H9 (cell line): ENCODE measurements at regions not wholly inside any gene's neighbourhood (a gene's known extent, or its start where the extent isn't known, plus 50 kb on each side); places are given as distances from the start of the nearest gene placed in this dataset.

Source experiments
- DNase-seq: peaks from one replicate; pipeline ENCODE4 v3.0.0-alpha.2; 2017
- H2AFZ ChIP-seq: one replicate; pipeline ENCODE4 v1.6.1; 2013; ENCODE audit warnings: mild to moderate bottlenecking, low read length, control low read depth, moderate library complexity
- H2AK5ac ChIP-seq: 2 replicates; pipeline ENCODE4 v1.6.1; 2013; ENCODE audit warnings: low read length, control low read depth, mixed read lengths; ENCODE audit not compliant: insufficient read length
- H2BK120ac ChIP-seq: one replicate; pipeline ENCODE4 v1.6.1; 2013; ENCODE audit warnings: low read depth, mild to moderate bottlenecking, low read length, control low read depth, inconsistent platforms; ENCODE audit not compliant: poor library complexity, severe bottlenecking
- H2BK12ac ChIP-seq: 2 replicates; pipeline ENCODE4 v1.6.1; 2013; ENCODE audit warnings: low read length, control low read depth, mixed read lengths, low read depth; ENCODE audit not compliant: insufficient read length
- H2BK15ac ChIP-seq: 2 replicates; pipeline ENCODE4 v1.6.1; 2013; ENCODE audit warnings: low read depth, low read length, control low read depth
- H2BK20ac ChIP-seq: one replicate; pipeline ENCODE4 v1.6.1; 2013; ENCODE audit warnings: low read depth, mild to moderate bottlenecking, low read length, control low read depth, inconsistent platforms; ENCODE audit not compliant: poor library complexity, severe bottlenecking
- H2BK5ac ChIP-seq: 2 replicates; pipeline ENCODE4 v1.6.1; 2013; ENCODE audit warnings: low read length, control low read depth, mixed read lengths; ENCODE audit not compliant: insufficient read length
- H3K14ac ChIP-seq: 2 replicates; pipeline ENCODE4 v1.6.1; 2013; ENCODE audit warnings: low read length, control low read depth; ENCODE audit not compliant: insufficient read depth
- H3K18ac ChIP-seq: 2 replicates; pipeline ENCODE4 v1.6.1; 2013; ENCODE audit warnings: low read depth, mild to moderate bottlenecking, mixed read lengths, low read length, control low read depth; ENCODE audit not compliant: insufficient read length
- H3K23ac ChIP-seq: 2 replicates; pipeline ENCODE4 v1.6.1; 2013; ENCODE audit warnings: low read length, control low read depth, mixed read lengths, low read depth; ENCODE audit not compliant: insufficient read length
- H3K23me2 ChIP-seq: 2 replicates; pipeline ENCODE4 v1.6.1; 2013; ENCODE audit warnings: low read depth, mild to moderate bottlenecking, mixed read lengths, low read length, control low read depth; ENCODE audit not compliant: insufficient read length, poor library complexity, severe bottlenecking
- H3K27ac ChIP-seq: 2 replicates; pipeline ENCODE4 v1.5.1; 2013; ENCODE audit warnings: low read length, control low read depth, mixed read lengths, low read depth; ENCODE audit not compliant: insufficient read length
- H3K27me3 ChIP-seq: 2 replicates; pipeline ENCODE4 v1.6.1; 2013; ENCODE audit warnings: low read length, control low read depth, inconsistent platforms; ENCODE audit not compliant: insufficient read depth
- H3K4ac ChIP-seq: 2 replicates; pipeline ENCODE4 v1.6.1; 2013; ENCODE audit warnings: low read depth, mild to moderate bottlenecking, control low read depth, inconsistent platforms, low read length, moderate library complexity
- H3K4me1 ChIP-seq: 2 replicates; pipeline ENCODE4 v1.6.1; 2013; ENCODE audit warnings: low read length, control low read depth, inconsistent platforms; ENCODE audit not compliant: insufficient read depth
- H3K4me2 ChIP-seq: 2 replicates; pipeline ENCODE4 v1.6.1; 2013; ENCODE audit warnings: low read length, control low read depth, mixed read lengths; ENCODE audit not compliant: insufficient read length, insufficient read depth
- H3K56ac ChIP-seq: 2 replicates; pipeline ENCODE4 v1.6.1; 2013; ENCODE audit warnings: low read depth, mild to moderate bottlenecking, mixed read lengths, low read length, control low read depth; ENCODE audit not compliant: insufficient read length
- H3K79me1 ChIP-seq: 2 replicates; pipeline ENCODE4 v1.6.1; 2013; ENCODE audit warnings: low read depth, mild to moderate bottlenecking, moderate library complexity, low read length, control low read depth, inconsistent platforms; ENCODE audit not compliant: insufficient read depth, poor library complexity, severe bottlenecking
- H3K79me2 ChIP-seq: 2 replicates; pipeline ENCODE4 v1.6.1; 2013; ENCODE audit warnings: low read length, control low read depth, inconsistent platforms; ENCODE audit not compliant: insufficient read depth
- H3K9ac ChIP-seq: 2 replicates; pipeline ENCODE4 v1.6.1; 2013; ENCODE audit warnings: low read length, control low read depth, mixed read lengths; ENCODE audit not compliant: insufficient read length; ENCODE audit errors: extremely low read depth
- H3K9me3 ChIP-seq: one replicate; pipeline ENCODE4 v1.6.1; 2013; ENCODE audit warnings: low read depth, low read length, inconsistent platforms; ENCODE audit not compliant: control insufficient read depth
- H3T11ph ChIP-seq: one replicate; pipeline ENCODE4 v1.6.1; 2013; ENCODE audit warnings: mild to moderate bottlenecking, low read length, control low read depth, inconsistent platforms
- H4K20me1 ChIP-seq: one replicate; pipeline ENCODE4 v1.6.1; 2013; ENCODE audit not compliant: control insufficient read depth, insufficient read length, insufficient read depth
- H4K5ac ChIP-seq: 2 replicates; pipeline ENCODE4 v1.6.1; 2013; ENCODE audit warnings: low read depth, mild to moderate bottlenecking, mixed read lengths, low read length, control low read depth; ENCODE audit not compliant: insufficient read length
- H4K8ac ChIP-seq: replicated peaks from 2 replicates; pipeline ENCODE4 v1.6.1; 2013; ENCODE audit warnings: low read length, control low read depth, mixed read lengths, low read depth; ENCODE audit not compliant: insufficient read length
- H4K91ac ChIP-seq: 2 replicates; pipeline ENCODE4 v1.6.1; 2013; ENCODE audit warnings: low read depth, mild to moderate bottlenecking, moderate library complexity, mixed read lengths, low read length, control low read depth; ENCODE audit not compliant: insufficient read length
- H3K27ac Mint-ChIP-seq, 3 experiments: 2 replicates in 2 of 3; 3 replicates in 1 of 3; pipeline ENCODE4 v1.8.0; 2020 to 2021; ENCODE audit warnings: mixed read lengths in 3 of 3, mild to moderate bottlenecking in 1 of 3, moderate library complexity in 1 of 3
- H3K27me3 Mint-ChIP-seq: 2 replicates; pipeline ENCODE4 v1.8.0; 2021; ENCODE audit warnings: low read depth, mild to moderate bottlenecking, moderate library complexity, mixed read lengths
- H3K36me3 Mint-ChIP-seq, 3 experiments: 2 replicates in 2 of 3; 3 replicates in 1 of 3; pipeline ENCODE4 v1.8.0; 2020 to 2021; ENCODE audit warnings: low read depth in 3 of 3, mixed read lengths in 3 of 3; ENCODE audit not compliant: insufficient read depth in 1 of 3
- H3K4me1 Mint-ChIP-seq, 2 experiments: 2 replicates each; pipeline ENCODE4 v1.8.0; 2020; ENCODE audit warnings: mixed read lengths in 2 of 2
- H3K4me3 Mint-ChIP-seq, 2 experiments: 2 replicates in 1 of 2; 3 replicates in 1 of 2; pipeline ENCODE4 v1.8.0; 2020 to 2021; ENCODE audit warnings: mild to moderate bottlenecking in 2 of 2, mixed read lengths in 2 of 2, moderate library complexity in 1 of 2
- H3K9me3 Mint-ChIP-seq, 2 experiments: 2 replicates in 1 of 2; 3 replicates in 1 of 2; pipeline ENCODE4 v1.8.0; 2020; ENCODE audit warnings: mild to moderate bottlenecking in 2 of 2, mixed read lengths in 2 of 2, moderate library complexity in 1 of 2
- WGBS: extraction: QIAGEN DNeasy Blood & Tissue Kit; methylation state at CpG from one replicate; pipeline ENCODE4 v1.1.7; 2013; ENCODE audit warnings: missing lambda C conversion rate, low lambda C conversion rate, mixed read lengths; ENCODE audit not compliant: insufficient read length; ENCODE audit errors: extremely low coverage; 5-methylcytosine and 5-hydroxymethylcytosine counted together
- TF ChIP-seq, protein P1 (sequence below): fragments of 200-600 bp; sonication (generic); conservative IDR thresholded peaks from 3 replicates; pipeline ENCODE4 v1.8.0; 2021; ENCODE audit warnings: antibody characterized with exemption, mild to moderate bottlenecking

DNA sequence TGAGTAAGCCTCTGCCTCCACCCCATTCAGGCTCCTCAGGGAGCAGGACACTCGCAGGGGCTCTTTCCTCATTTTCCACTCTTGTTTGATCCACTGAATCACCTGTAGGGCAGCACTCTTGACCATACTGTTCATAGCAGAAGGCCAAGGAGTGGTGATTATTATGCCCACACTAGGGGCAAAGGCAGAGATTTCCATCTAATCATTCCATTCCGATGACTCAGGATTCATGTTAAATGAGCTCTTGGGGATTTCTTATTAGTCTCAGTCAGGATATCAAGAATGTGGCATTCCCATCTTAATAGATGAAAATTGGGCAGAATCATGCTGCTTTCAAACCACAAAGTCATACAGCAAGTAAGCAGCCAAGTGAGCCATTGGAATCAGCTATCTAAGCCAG is 101.9 kb upstream of the MOCS1 start:
- Mint-ChIP-seq H3K36me3 (no peaks in the 10 kb centered on the region), H3K27me3 (peaks cover 2% of the 10 kb centered on the region; the same call in 1 of the 2 replicates), H3K4me1 (peaks cover 12 to 17% of the 10 kb centered on the region in 2 experiments), H3K4me3 (no peak overlapping the region), H3K27ac (no peak overlapping the region), H3K9me3 (no peaks in the 10 kb centered on the region; a peak in 1 of 5 replicates)
- H3K9me3 ChIP-seq = no peaks in the 10 kb centered on the region
- no peak overlapping the region for H3K56ac ChIP-seq
- no CpG with 5 or more reads among the region's 2 CpGs for WGBS
- H2AK5ac ChIP-seq = no peak overlapping the region
- peaks cover 2% of the 10 kb centered on the region; the same call in 1 of the 2 replicates for H3K4me1 ChIP-seq
- no peak overlapping the region for H3K27ac ChIP-seq
- H2BK5ac ChIP-seq = no peak overlapping the region
- no peak overlapping the region for H2BK20ac ChIP-seq
- H4K5ac ChIP-seq = no peak overlapping the region
- H3K79me2 ChIP-seq = no peaks in the 10 kb centered on the region
- H2BK15ac ChIP-seq = no peak overlapping the region
- H3K18ac ChIP-seq = no peak overlapping the region
- H3K4me2 ChIP-seq = no peak overlapping the region
- no peak overlapping the region for H4K91ac ChIP-seq
- H4K20me1 ChIP-seq = no peaks in the 10 kb centered on the region
- TF ChIP-seq, protein P1, sequence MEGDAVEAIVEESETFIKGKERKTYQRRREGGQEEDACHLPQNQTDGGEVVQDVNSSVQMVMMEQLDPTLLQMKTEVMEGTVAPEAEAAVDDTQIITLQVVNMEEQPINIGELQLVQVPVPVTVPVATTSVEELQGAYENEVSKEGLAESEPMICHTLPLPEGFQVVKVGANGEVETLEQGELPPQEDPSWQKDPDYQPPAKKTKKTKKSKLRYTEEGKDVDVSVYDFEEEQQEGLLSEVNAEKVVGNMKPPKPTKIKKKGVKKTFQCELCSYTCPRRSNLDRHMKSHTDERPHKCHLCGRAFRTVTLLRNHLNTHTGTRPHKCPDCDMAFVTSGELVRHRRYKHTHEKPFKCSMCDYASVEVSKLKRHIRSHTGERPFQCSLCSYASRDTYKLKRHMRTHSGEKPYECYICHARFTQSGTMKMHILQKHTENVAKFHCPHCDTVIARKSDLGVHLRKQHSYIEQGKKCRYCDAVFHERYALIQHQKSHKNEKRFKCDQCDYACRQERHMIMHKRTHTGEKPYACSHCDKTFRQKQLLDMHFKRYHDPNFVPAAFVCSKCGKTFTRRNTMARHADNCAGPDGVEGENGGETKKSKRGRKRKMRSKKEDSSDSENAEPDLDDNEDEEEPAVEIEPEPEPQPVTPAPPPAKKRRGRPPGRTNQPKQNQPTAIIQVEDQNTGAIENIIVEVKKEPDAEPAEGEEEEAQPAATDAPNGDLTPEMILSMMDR = no peak
- H3K4ac ChIP-seq = no peak overlapping the region
- no peaks in the 10 kb centered on the region for H3K27me3 ChIP-seq
- no peaks in the 10 kb centered on the region for H3K79me1 ChIP-seq
- no peak overlapping the region for H4K8ac ChIP-seq
- H3K14ac ChIP-seq = no peak overlapping the region
- H2AFZ ChIP-seq = no peak overlapping the region
- H2BK12ac ChIP-seq = no peak overlapping the region
- no peak for DNase-seq
- H2BK120ac ChIP-seq = no peak overlapping the region
- no peak overlapping the region for H3T11ph ChIP-seq
- no peaks in the 10 kb centered on the region for H3K23me2 ChIP-seq
- no peak overlapping the region for H3K23ac ChIP-seq
- no peak overlapping the region for H3K9ac ChIP-seq
